Caco-2 (cell line): ENCODE measurements at regions not wholly inside any gene's neighbourhood (a gene's known extent, or its start where the extent isn't known, plus 50 kb on each side); places are given as distances from the start of the nearest gene placed in this dataset.

Experiments used
- BruUV-seq: library from RNA; stranded (reverse); fragments of 400-500 nt; replicated peaks from 2 replicates; lab custom pipeline; 2021; lab: Mats Ljungman, UMichigan
- CTCF ChIA-PET: fragments of 300-600 bp; sonication (Branson Sonifier 250); formaldehyde crosslinking; loops from one replicate; lab custom pipeline; 2022; ENCODE audit warnings: antibody characterized with exemption; lab: Charles Lee
- POLR2A ChIA-PET: fragments of 300-600 bp; sonication (Branson Sonifier 250); formaldehyde crosslinking; loops from one replicate; lab custom pipeline; 2022; ENCODE audit warnings: antibody characterized with exemption; lab: Charles Lee
- DNase-seq, 2 experiments: peaks; one replicate each; pipeline versions ENCODE4 v3.0.0 to v3.0.0-alpha.2; 2020 to 2022
- H3K27me3 ChIP-seq: replicated peaks from 2 replicates; pipeline ENCODE4 v1.6.0; 2011; ENCODE audit warnings: low read length; ENCODE audit not compliant: control insufficient read depth, insufficient read depth
- H3K36me3 ChIP-seq: 2 replicates; pipeline ENCODE4 v1.5.1; 2011; ENCODE audit warnings: low read length; ENCODE audit not compliant: control insufficient read depth, insufficient read depth
- H3K4me1 ChIP-seq: fragments of 250-450 bp; sonication (Bioruptor Pico); 2 replicates; pipeline ENCODE4 v1.5.1; 2020; ENCODE audit warnings: mild to moderate bottlenecking
- H3K4me3 ChIP-seq: 2 replicates; pipeline ENCODE4 v1.5.1; 2011; ENCODE audit warnings: low read depth, mild to moderate bottlenecking, control low read depth, low read length
- H3K9me3 ChIP-seq: fragments of 250-450 bp; sonication (Bioruptor Pico); 2 replicates; pipeline ENCODE4 v1.5.1; 2020; ENCODE audit warnings: mild to moderate bottlenecking, moderate library complexity
- H3K27ac Mint-ChIP-seq: one replicate; pipeline ENCODE4 v1.8.0; 2022; ENCODE audit warnings: mixed read lengths; ENCODE audit not compliant: unreplicated experiment
- H3K27me3 Mint-ChIP-seq: one replicate; pipeline ENCODE4 v1.8.0; 2022; ENCODE audit warnings: mixed read lengths; ENCODE audit not compliant: insufficient read depth, unreplicated experiment
- H3K36me3 Mint-ChIP-seq: one replicate; pipeline ENCODE4 v1.8.0; 2022; ENCODE audit warnings: mild to moderate bottlenecking, mixed read lengths; ENCODE audit not compliant: insufficient read depth, unreplicated experiment
- H3K4me1 Mint-ChIP-seq: one replicate; pipeline ENCODE4 v1.8.0; 2022; ENCODE audit warnings: low read depth, mixed read lengths; ENCODE audit not compliant: unreplicated experiment
- H3K4me3 Mint-ChIP-seq: one replicate; pipeline ENCODE4 v1.8.0; 2022; ENCODE audit warnings: mild to moderate bottlenecking, moderate library complexity, mixed read lengths; ENCODE audit not compliant: unreplicated experiment
- H3K9me3 Mint-ChIP-seq: one replicate; pipeline ENCODE4 v1.8.0; 2022; ENCODE audit warnings: mixed read lengths; ENCODE audit not compliant: unreplicated experiment
- intact Hi-C: fragments of 100-400 bp; cut with micrococcal nuclease; formaldehyde crosslinking; loops from one replicate; pipeline ENCODE4 v1.10.0; 2022; ENCODE audit not compliant: unreplicated experiment
- TF ChIP-seq, protein P1 (sequence below), 2 experiments: fragments of 200-600 bp in 1 of 2; IDR thresholded peaks; 1 replicate in 1 of 2; 2 replicates in 1 of 2; pipeline versions ENCODE4 v1.5.1 to v1.8.0; 2011 to 2022; ENCODE audit warnings: antibody characterized with exemption in 1 of 2, control low read depth in 1 of 2, inconsistent platforms in 1 of 2, low read depth in 1 of 2, low read length in 1 of 2, mild to moderate bottlenecking in 1 of 2, moderate library complexity in 1 of 2; ENCODE audit not compliant: insufficient read depth in 1 of 2, severe bottlenecking in 1 of 2, unreplicated experiment in 1 of 2

DNA sequence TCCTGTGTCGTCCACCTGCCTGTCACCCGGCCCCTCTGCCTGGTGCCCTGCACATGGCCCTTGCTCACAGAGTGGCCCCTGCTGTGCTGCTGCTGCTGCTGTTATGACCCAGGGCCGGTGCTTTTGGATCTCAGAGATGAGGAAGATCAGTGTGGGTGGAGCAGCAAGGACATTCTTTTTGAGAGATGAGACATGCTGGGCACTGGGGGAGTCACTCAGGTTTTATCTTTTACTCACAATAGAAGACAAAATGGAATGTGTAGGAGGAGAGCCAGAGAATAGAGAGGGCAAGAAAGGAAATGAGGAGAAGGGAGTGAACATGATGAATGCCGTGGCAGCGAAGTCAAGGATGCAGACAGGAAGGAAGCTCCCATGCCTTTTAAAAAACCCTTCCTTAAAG lies 611.5 kb upstream of the DPP6 start:
- Mint-ChIP-seq H3K36me3 (no peaks in the 10 kb centered on the region), H3K27ac (no peak overlapping the region), H3K27me3 (no peaks in the 10 kb centered on the region), H3K9me3 (peaks cover 11% of the 10 kb centered on the region), H3K4me3 (no peak overlapping the region), H3K4me1 (no peaks in the 10 kb centered on the region)
- ChIA-PET POLR2A (no interaction called here), CTCF (no interaction called here)
- TF ChIP-seq, protein P1, sequence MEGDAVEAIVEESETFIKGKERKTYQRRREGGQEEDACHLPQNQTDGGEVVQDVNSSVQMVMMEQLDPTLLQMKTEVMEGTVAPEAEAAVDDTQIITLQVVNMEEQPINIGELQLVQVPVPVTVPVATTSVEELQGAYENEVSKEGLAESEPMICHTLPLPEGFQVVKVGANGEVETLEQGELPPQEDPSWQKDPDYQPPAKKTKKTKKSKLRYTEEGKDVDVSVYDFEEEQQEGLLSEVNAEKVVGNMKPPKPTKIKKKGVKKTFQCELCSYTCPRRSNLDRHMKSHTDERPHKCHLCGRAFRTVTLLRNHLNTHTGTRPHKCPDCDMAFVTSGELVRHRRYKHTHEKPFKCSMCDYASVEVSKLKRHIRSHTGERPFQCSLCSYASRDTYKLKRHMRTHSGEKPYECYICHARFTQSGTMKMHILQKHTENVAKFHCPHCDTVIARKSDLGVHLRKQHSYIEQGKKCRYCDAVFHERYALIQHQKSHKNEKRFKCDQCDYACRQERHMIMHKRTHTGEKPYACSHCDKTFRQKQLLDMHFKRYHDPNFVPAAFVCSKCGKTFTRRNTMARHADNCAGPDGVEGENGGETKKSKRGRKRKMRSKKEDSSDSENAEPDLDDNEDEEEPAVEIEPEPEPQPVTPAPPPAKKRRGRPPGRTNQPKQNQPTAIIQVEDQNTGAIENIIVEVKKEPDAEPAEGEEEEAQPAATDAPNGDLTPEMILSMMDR (IDR thresholded peaks at IDR 0.05; ENCODE audit: insufficient read depth in 1 of 2, low read depth in 1 of 2, low read length in 1 of 2, severe bottlenecking in 1 of 2, unreplicated experiment in 1 of 2) = no peak
- Histone ChIP-seq H3K27me3 (no peaks in the 10 kb centered on the region), H3K4me1 (no peaks in the 10 kb centered on the region), H3K36me3 (no peaks in the 10 kb centered on the region), H3K9me3 (no peaks in the 10 kb centered on the region), H3K4me3 (no peak overlapping the region)
- DNase-seq = no peak
- no TSS peak for BruUV-seq
- intact Hi-C loops = no loop called here

DNA sequence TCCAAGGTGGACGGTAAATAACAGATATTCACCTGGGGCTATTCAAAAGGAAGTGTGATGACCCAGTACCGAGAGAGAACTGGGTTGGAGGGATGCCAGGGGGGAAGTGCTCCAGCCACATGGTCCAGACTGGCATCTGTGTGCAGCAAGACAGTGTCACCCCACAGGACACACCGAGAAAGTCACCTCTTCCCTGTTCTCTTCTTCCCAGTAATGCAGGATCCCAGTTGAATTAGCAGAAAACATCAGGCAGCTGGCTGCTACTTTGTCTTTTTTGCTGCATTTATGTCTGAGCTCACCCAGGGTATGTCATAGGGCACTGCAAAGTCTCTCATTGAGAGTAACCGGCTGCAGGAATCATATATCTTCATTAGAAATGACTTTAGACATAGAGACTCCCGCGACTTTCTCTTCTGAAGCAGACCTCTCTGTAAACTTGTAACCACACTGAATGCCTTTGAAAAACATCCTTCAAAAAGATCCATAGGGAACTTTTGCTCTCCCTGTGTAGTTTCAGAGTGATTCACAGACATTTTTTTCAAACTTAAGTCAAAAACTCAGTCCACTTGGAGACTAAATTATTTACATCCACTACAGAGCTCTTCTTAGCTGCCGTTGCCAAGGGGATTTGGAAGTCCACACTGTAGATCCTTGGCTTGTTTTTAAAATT lies 609.0 kb upstream of the DPP6 start:
- Histone ChIP-seq H3K9me3 (no peaks in the 10 kb centered on the region), H3K27me3 (no peaks in the 10 kb centered on the region), H3K36me3 (no peaks in the 10 kb centered on the region), H3K4me3 (no peak overlapping the region), H3K4me1 (no peaks in the 10 kb centered on the region)
- no TSS peak for BruUV-seq
- no peaks in the 10 kb centered on the region for H3K9me3 Mint-ChIP-seq
- no peak overlapping the region for H3K27ac Mint-ChIP-seq
- DNase-seq = no peak
- H3K36me3 Mint-ChIP-seq = no peaks in the 10 kb centered on the region
- no peaks in the 10 kb centered on the region for H3K27me3 Mint-ChIP-seq
- intact Hi-C loops = no loop called here
- no peaks in the 10 kb centered on the region for H3K4me1 Mint-ChIP-seq
- no peak overlapping the region for H3K4me3 Mint-ChIP-seq
- TF ChIP-seq, protein P1 (IDR thresholded peaks at IDR 0.05; ENCODE audit: insufficient read depth in 1 of 2, low read depth in 1 of 2, low read length in 1 of 2, severe bottlenecking in 1 of 2, unreplicated experiment in 1 of 2) = no peak
- POLR2A ChIA-PET = no interaction called here
- CTCF ChIA-PET = no interaction called here

DNA sequence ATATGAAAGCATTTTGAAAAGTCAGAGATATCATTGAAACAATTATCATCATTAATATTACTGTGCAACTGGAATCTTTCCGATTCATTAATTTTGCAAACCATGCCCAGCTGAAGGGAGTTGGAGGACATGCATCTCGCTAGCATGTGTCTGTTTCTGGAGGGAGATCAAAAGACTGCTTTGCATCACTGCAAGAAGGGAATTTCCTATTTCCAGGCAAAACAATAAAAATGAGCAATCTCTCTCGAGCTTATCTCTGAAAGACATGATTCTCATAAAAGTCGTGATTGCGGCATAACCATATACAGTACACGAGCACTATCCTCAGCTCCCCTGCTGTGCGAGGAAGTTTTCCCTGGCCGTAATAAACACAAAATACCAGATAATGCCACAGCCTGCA lies 607.6 kb upstream of the DPP6 start:
- Histone ChIP-seq H3K4me3 (no peak overlapping the region), H3K27me3 (no peaks in the 10 kb centered on the region), H3K4me1 (no peaks in the 10 kb centered on the region), H3K36me3 (no peaks in the 10 kb centered on the region), H3K9me3 (no peaks in the 10 kb centered on the region)
- Mint-ChIP-seq H3K9me3 (no peaks in the 10 kb centered on the region), H3K4me3 (no peak overlapping the region), H3K36me3 (no peaks in the 10 kb centered on the region), H3K27me3 (no peaks in the 10 kb centered on the region), H3K27ac (no peak overlapping the region), H3K4me1 (no peaks in the 10 kb centered on the region)
- intact Hi-C loops = no loop called here
- TF ChIP-seq, protein P1 (IDR thresholded peaks at IDR 0.05; ENCODE audit: insufficient read depth in 1 of 2, low read depth in 1 of 2, low read length in 1 of 2, severe bottlenecking in 1 of 2, unreplicated experiment in 1 of 2) = no peak
- DNase-seq = no peak
- POLR2A ChIA-PET = no interaction called here
- BruUV-seq = no TSS peak
- CTCF ChIA-PET = no interaction called here
